GM21423 (cell line): ENCODE measurements at regions not wholly inside any gene's neighbourhood (a gene's known extent, or its start where the extent isn't known, plus 50 kb on each side); places are given as distances from the start of the nearest gene placed in this dataset.
"Not testable (repeated sequence)": the region's sequence is repeated elsewhere in the genome, so short reads cannot be mapped to it uniquely, and the experiment has no call there.

Source experiments
- ATAC-seq: cut with Tn5 transposase; IDR thresholded peaks from one replicate; pipeline ENCODE4 v1.9.1; 2021; ENCODE audit warnings: mild to moderate bottlenecking, moderate library complexity; ENCODE audit not compliant: unreplicated experiment

- ATAC-seq = no peak
Observed at GRCh38 chr7:15837306-15837950, 150.9 kb upstream of the MEOX2 start.

- ATAC-seq = no peak
Observed at GRCh38 chr7:15836651-15837050, 150.2 kb upstream of the MEOX2 start.

GRCh38 chr7:15836041-15836440 lies 149.6 kb upstream of the MEOX2 start:
- no peak for ATAC-seq

- ATAC-seq = no peak
Observed at GRCh38 chr7:15834446-15834845, 148.0 kb upstream of the MEOX2 start.

GRCh38 chr7:15832996-15833395 lies 146.5 kb upstream of the MEOX2 start:
- no peak for ATAC-seq

GRCh38 chr7:15831606-15832005 lies 145.1 kb upstream of the MEOX2 start:
- no peak for ATAC-seq

GRCh38 chr7:15829691-15830090 lies 143.2 kb upstream of the MEOX2 start:
- ATAC-seq = no peak

- ATAC-seq = no peak
Observed at GRCh38 chr7:15828881-15829280, 142.4 kb upstream of the MEOX2 start.

GRCh38 chr7:15821484-15822427 lies 135.3 kb upstream of the MEOX2 start:
- no peak for ATAC-seq

GRCh38 chr7:15820319-15820718 lies 133.8 kb upstream of the MEOX2 start:
- ATAC-seq = no peak

GRCh38 chr7:15816835-15817426 lies 130.4 kb upstream of the MEOX2 start:
- no peak for ATAC-seq

GRCh38 chr7:15813448-15813847 lies 127.0 kb upstream of the MEOX2 start:
- ATAC-seq = no peak

- not testable (repeated sequence) for ATAC-seq
Observed at GRCh38 chr7:15810383-15810782, 123.9 kb upstream of the MEOX2 start.

GRCh38 chr7:15809936-15810335 lies 123.5 kb upstream of the MEOX2 start:
- not testable (repeated sequence) for ATAC-seq

- ATAC-seq = no peak
Observed at GRCh38 chr7:15805891-15806290, 119.4 kb upstream of the MEOX2 start.

- ATAC-seq = no peak
Observed at GRCh38 chr7:15802425-15802824, 115.9 kb upstream of the MEOX2 start.

- ATAC-seq = no peak
Observed at GRCh38 chr7:15801551-15801950, 115.1 kb upstream of the MEOX2 start.

- ATAC-seq = no peak
Observed at GRCh38 chr7:15801041-15801440, 114.6 kb upstream of the MEOX2 start.

GRCh38 chr7:15798081-15798480 lies 111.6 kb upstream of the MEOX2 start:
- no peak for ATAC-seq

- ATAC-seq = no peak
Observed at GRCh38 chr7:15795393-15795792, 108.9 kb upstream of the MEOX2 start.

GRCh38 chr7:15794801-15795200 lies 108.3 kb upstream of the MEOX2 start:
- no peak for ATAC-seq

- no peak for ATAC-seq
Observed at GRCh38 chr7:15784694-15785030, 98.2 kb upstream of the MEOX2 start.
